OCI-LY1 (cell line): ENCODE measurements at regions not wholly inside any gene's neighbourhood (a gene's known extent, or its start where the extent isn't known, plus 50 kb on each side); places are given as distances from the start of the nearest gene placed in this dataset.

Experiments
- H2AFZ ChIP-seq: fragments of 200-600 bp; sonication (generic), shearing (Covaris generic); 2 replicates; pipeline ENCODE4 v1.6.0; 2014; ENCODE audit warnings: antibody characterized with exemption, mild to moderate bottlenecking, low read length
- H3F3A ChIP-seq: fragments of 200-600 bp; sonication (generic), shearing (Covaris generic); 2 replicates; pipeline ENCODE4 v1.6.0; 2014; ENCODE audit warnings: mild to moderate bottlenecking, antibody characterized with exemption, low read length, moderate library complexity; ENCODE audit not compliant: insufficient read depth
- H3K27ac ChIP-seq: fragments of 200-600 bp; sonication (generic); 2 replicates; pipeline ENCODE4 v1.5.1; 2014; ENCODE audit warnings: low read length, mixed run types, mild to moderate bottlenecking, low read depth; ENCODE audit not compliant: poor library complexity, severe bottlenecking
- H3K27me3 ChIP-seq: fragments of 200-600 bp; sonication (generic); 2 replicates; pipeline ENCODE4 v1.6.0; 2014; ENCODE audit warnings: antibody characterized with exemption, mild to moderate bottlenecking, low read length, moderate library complexity; ENCODE audit not compliant: insufficient read depth
- H3K36me3 ChIP-seq: fragments of 200-600 bp; sonication (generic); 2 replicates; pipeline ENCODE4 v1.6.1; 2014; ENCODE audit warnings: mild to moderate bottlenecking, antibody characterized with exemption, low read length, moderate library complexity, mixed read lengths; ENCODE audit not compliant: insufficient read depth
- H3K4me1 ChIP-seq: fragments of 200-600 bp; sonication (generic); 2 replicates; pipeline ENCODE4 v1.5.1; 2014; ENCODE audit warnings: mild to moderate bottlenecking, low read length, moderate library complexity; ENCODE audit not compliant: insufficient read depth, severe bottlenecking
- H3K4me2 ChIP-seq: fragments of 200-600 bp; sonication (generic), shearing (Covaris generic); 2 replicates; pipeline ENCODE4 v1.6.1; 2014; ENCODE audit warnings: low read length
- H3K4me3 ChIP-seq: fragments of 200-600 bp; sonication (generic); 2 replicates; pipeline ENCODE4 v1.5.1; 2014; ENCODE audit warnings: low read length, low read depth, mild to moderate bottlenecking, mixed read lengths; ENCODE audit not compliant: poor library complexity, severe bottlenecking
- H3K79me2 ChIP-seq: fragments of 200-600 bp; shearing (Covaris generic); 2 replicates; pipeline ENCODE4 v1.6.1; 2016; ENCODE audit warnings: mixed run types, low read length, mixed read lengths; ENCODE audit not compliant: insufficient read depth
- H3K9ac ChIP-seq: fragments of 200-600 bp; sonication (generic), shearing (Covaris generic); 2 replicates; pipeline ENCODE4 v1.6.1; 2014; ENCODE audit warnings: mild to moderate bottlenecking, low read length, mixed read lengths
- H3K9me2 ChIP-seq: fragments of 200-600 bp; sonication (generic), shearing (Covaris generic); 2 replicates; pipeline ENCODE4 v1.6.1; 2014; ENCODE audit warnings: low read depth, mild to moderate bottlenecking, low read length, mixed read lengths
- H3K9me3 ChIP-seq: fragments of 200-600 bp; shearing (Covaris generic); 2 replicates; pipeline ENCODE4 v1.6.1; 2014; ENCODE audit warnings: low read length, mixed read lengths
- H4K20me1 ChIP-seq: fragments of 200-600 bp; sonication (generic), shearing (Covaris generic); 2 replicates; pipeline ENCODE4 v1.6.0; 2016; ENCODE audit warnings: mild to moderate bottlenecking, low read length; ENCODE audit not compliant: insufficient read depth
- CTCF ChIP-seq: fragments of 200-600 bp; sonication (generic), shearing (Covaris generic); IDR thresholded peaks from 2 replicates; pipeline ENCODE4 v1.5.1; 2017; ENCODE audit warnings: mild to moderate bottlenecking, antibody characterized with exemption, low read length, moderate library complexity, mixed read lengths
- EZH2 ChIP-seq: fragments of 200-600 bp; sonication (generic), shearing (Covaris generic); IDR thresholded peaks from 2 replicates; pipeline ENCODE4 v1.8.0; 2017; ENCODE audit warnings: borderline replicate concordance, mixed run types, mild to moderate bottlenecking, antibody characterized with exemption, low read length, moderate library complexity, mixed read lengths

- Histone ChIP-seq H2AFZ (no peak overlapping the region), H4K20me1 (no peaks in the 10 kb centered on the region), H3K4me3 (no peak overlapping the region), H3K4me1 (no peaks in the 10 kb centered on the region), H3K36me3 (no peaks in the 10 kb centered on the region), H3K79me2 (no peaks in the 10 kb centered on the region), H3K9ac (no peak overlapping the region), H3F3A (no peaks in the 10 kb centered on the region), H3K9me2 (no peaks in the 10 kb centered on the region), H3K4me2 (no peak overlapping the region), H3K27ac (no peak overlapping the region), H3K9me3 (no peaks in the 10 kb centered on the region), H3K27me3 (no peaks in the 10 kb centered on the region)
- TF ChIP-seq CTCF (no peak), EZH2 (no peak)
These were observed 117.4 kb downstream of the AXIN2 start for GRCh38 chr17:65444049-65444448.

- H3K36me3 ChIP-seq = no peaks in the 10 kb centered on the region
- H3K4me3 ChIP-seq = no peak overlapping the region
- H4K20me1 ChIP-seq = no peaks in the 10 kb centered on the region
- no peak overlapping the region for H3K4me2 ChIP-seq
- H3K9ac ChIP-seq = no peak overlapping the region
- no peak overlapping the region for H2AFZ ChIP-seq
- H3F3A ChIP-seq = no peaks in the 10 kb centered on the region
- no peaks in the 10 kb centered on the region for H3K4me1 ChIP-seq
- H3K27me3 ChIP-seq = no peaks in the 10 kb centered on the region
- no peaks in the 10 kb centered on the region for H3K9me2 ChIP-seq
- TF ChIP-seq EZH2 (no peak), CTCF (no peak)
- H3K9me3 ChIP-seq = no peaks in the 10 kb centered on the region
- no peaks in the 10 kb centered on the region for H3K79me2 ChIP-seq
- no peak overlapping the region for H3K27ac ChIP-seq
These were observed 118.8 kb downstream of the AXIN2 start for GRCh38 chr17:65442691-65443090.

- Histone ChIP-seq H3K27ac (no peak overlapping the region), H3K4me1 (no peaks in the 10 kb centered on the region), H3K27me3 (no peaks in the 10 kb centered on the region), H3K9me3 (no peaks in the 10 kb centered on the region), H4K20me1 (no peaks in the 10 kb centered on the region), H3K79me2 (no peaks in the 10 kb centered on the region), H3K9ac (no peak overlapping the region), H2AFZ (no peak overlapping the region), H3K4me3 (no peak overlapping the region), H3K36me3 (no peaks in the 10 kb centered on the region), H3K9me2 (no peaks in the 10 kb centered on the region), H3K4me2 (no peak overlapping the region), H3F3A (no peaks in the 10 kb centered on the region)
- TF ChIP-seq EZH2 = no peak
- no peak for TF ChIP-seq CTCF
These were observed 119.2 kb downstream of the AXIN2 start for GRCh38 chr17:65442250-65442649.
